NCI-H2081 treated with DMSO at 0.1 percent for 48 hours (cell line): ENCODE measurements at regions not wholly inside any gene's neighbourhood (a gene's known extent, or its start where the extent isn't known, plus 50 kb on each side); places are given as distances from the start of the nearest gene placed in this dataset.

Experiments used
- DNase-seq: peaks from one replicate; lab custom pipeline; 2025; lab: John Stamatoyannopoulos, UW

GRCh38 chr5:3736466-3736865 lies 140.8 kb downstream of the IRX1 start:
- no peak for DNase-seq

GRCh38 chr5:3736926-3737325 lies 141.3 kb downstream of the IRX1 start:
- no peak for DNase-seq

- DNase-seq: no peak
These were observed 143.3 kb downstream of the IRX1 start for GRCh38 chr5:3738919-3739318.

- no peak for DNase-seq
These were observed 145.1 kb downstream of the IRX1 start for GRCh38 chr5:3740546-3741373.

- DNase-seq: no peak
These were observed 145.7 kb downstream of the IRX1 start for GRCh38 chr5:3741374-3741770.

- DNase-seq: no peak
These were observed 147.1 kb downstream of the IRX1 start for GRCh38 chr5:3742750-3743149.

- DNase-seq: no peak
These were observed 156.2 kb downstream of the IRX1 start for GRCh38 chr5:3751846-3752245.

GRCh38 chr5:3778000-3778550 lies 182.4 kb downstream of the IRX1 start:
- DNase-seq: no peak

GRCh38 chr5:3778945-3779344 lies 183.3 kb downstream of the IRX1 start:
- no peak for DNase-seq

- no peak for DNase-seq
These were observed 184.6 kb downstream of the IRX1 start for GRCh38 chr5:3780278-3780677.

GRCh38 chr5:3780907-3781306 lies 185.3 kb downstream of the IRX1 start:
- no peak for DNase-seq

GRCh38 chr5:3784854-3785253 lies 189.2 kb downstream of the IRX1 start:
- DNase-seq: no peak

GRCh38 chr5:3786165-3786564 lies 190.5 kb downstream of the IRX1 start:
- no peak for DNase-seq

- DNase-seq: no peak
These were observed 191.3 kb downstream of the IRX1 start for GRCh38 chr5:3786891-3787430.

GRCh38 chr5:3787604-3788003 lies 192.0 kb downstream of the IRX1 start:
- no peak for DNase-seq

- DNase-seq: no peak
These were observed 194.0 kb downstream of the IRX1 start for GRCh38 chr5:3789519-3790193.

GRCh38 chr5:3793162-3793561 lies 197.5 kb downstream of the IRX1 start:
- no peak for DNase-seq

- DNase-seq: no peak
These were observed 199.0 kb downstream of the IRX1 start for GRCh38 chr5:3794611-3795010.

- DNase-seq: no peak
These were observed 201.1 kb downstream of the IRX1 start for GRCh38 chr5:3796736-3797135.

- DNase-seq: no peak
These were observed 206.3 kb downstream of the IRX1 start for GRCh38 chr5:3801967-3802366.

GRCh38 chr5:3809455-3809854 lies 213.8 kb downstream of the IRX1 start:
- DNase-seq: no peak

- no peak for DNase-seq
These were observed 215.5 kb downstream of the IRX1 start for GRCh38 chr5:3811116-3811515.

- DNase-seq: no peak
These were observed 223.0 kb downstream of the IRX1 start for GRCh38 chr5:3818624-3819023.
